Fibroblast of mammary gland (primary cell): ENCODE measurements at regions not wholly inside any gene's neighbourhood (a gene's known extent, or its start where the extent isn't known, plus 50 kb on each side); places are given as distances from the start of the nearest gene placed in this dataset.

ENCODE experiments used
- DNase-seq: peaks from one replicate; pipeline ENCODE4 v3.0.0-alpha.2; 2010; ENCODE audit warnings: low read depth
- H3K4me3 ChIP-seq: 2 replicates; pipeline ENCODE4 v1.5.1; 2011; ENCODE audit warnings: low read depth, mild to moderate bottlenecking, low read length, moderate library complexity; ENCODE audit not compliant: control insufficient read depth
- CTCF ChIP-seq: conservative IDR thresholded peaks from 2 replicates; pipeline ENCODE4 v1.5.1; 2011; ENCODE audit warnings: low read depth, low read length, inconsistent platforms; ENCODE audit not compliant: control insufficient read depth, insufficient read depth

GRCh38 chr18:5756823-5757222 lies 138.5 kb downstream of the TMEM200C start:
- no peak for DNase-seq
- TF ChIP-seq CTCF, result no peak

GRCh38 chr18:5747678-5748077 lies 147.6 kb downstream of the TMEM200C start:
- H3K4me3 ChIP-seq, result no peak overlapping the region
- DNase-seq, result no peak
- no peak for TF ChIP-seq CTCF

More at GRCh38 chr18:5756823-5757222, 138.5 kb downstream of the TMEM200C start:
- H3K4me3 ChIP-seq, result no peak overlapping the region

- TF ChIP-seq CTCF, result no peak
- H3K4me3 ChIP-seq, result no peak overlapping the region
- DNase-seq, result peak; percentile 1
Measured at GRCh38 chr18:5746844-5747243, 148.5 kb downstream of the TMEM200C start.

- no peak for DNase-seq
- H3K4me3 ChIP-seq, result no peak overlapping the region
- TF ChIP-seq CTCF, result no peak
Measured at GRCh38 chr18:5744659-5745058, 150.7 kb downstream of the TMEM200C start.

- DNase-seq, result no peak
- no peak for TF ChIP-seq CTCF
- no peak overlapping the region for H3K4me3 ChIP-seq
Measured at GRCh38 chr18:5738526-5738925, 156.8 kb downstream of the TMEM200C start.

GRCh38 chr18:5732318-5732717 lies 163.0 kb downstream of the TMEM200C start:
- H3K4me3 ChIP-seq, result no peak overlapping the region
- DNase-seq, result no peak
- no peak for TF ChIP-seq CTCF

- H3K4me3 ChIP-seq, result no peak overlapping the region
- DNase-seq, result no peak
- TF ChIP-seq CTCF, result no peak
Measured at GRCh38 chr18:5729983-5730699, 165.2 kb downstream of the TMEM200C start.
